Peyer's patch (tissue), 4 donors: ENCODE measurements at regions not wholly inside any gene's neighbourhood (a gene's known extent, or its start where the extent isn't known, plus 50 kb on each side); places are given as distances from the start of the nearest gene placed in this dataset.

Experiments used
- DNase-seq, 3 donors: peaks; one replicate each; pipeline ENCODE4 v3.0.0-alpha.2; 2017 to 2019
- H3K27ac ChIP-seq, 4 donors: fragments of 200-600 bp; sonication (generic); one replicate each; pipeline ENCODE4 v1.5.1; 2016 to 2019
- H3K27me3 ChIP-seq, 2 donors: fragments of 200-600 bp; sonication (generic); one replicate each; pipeline ENCODE4 v1.5.1; 2019
- H3K36me3 ChIP-seq, 3 donors: fragments of 200-600 bp; sonication (generic); one replicate each; pipeline ENCODE4 v1.5.1; 2016 to 2019
- H3K4me1 ChIP-seq, 4 donors: fragments of 200-600 bp; sonication (generic); one replicate each; pipeline ENCODE4 v1.5.1; 2016 to 2019
- H3K4me3 ChIP-seq, 4 donors: fragments of 200-600 bp; sonication (generic); 1 replicate in 3 of 4; 2 replicates in 1 of 4; pipeline ENCODE4 v1.5.1; 2016 to 2019; ENCODE audit warnings: mild to moderate bottlenecking in 1 of 4
- H3K9me3 ChIP-seq, 4 donors: fragments of 200-600 bp; sonication (generic); one replicate each; pipeline ENCODE4 v1.5.1; 2016 to 2019; ENCODE audit warnings: mild to moderate bottlenecking in 1 of 4
- POLR2A ChIP-seq, 2 donors: fragments of 450-650 bp; IDR thresholded peaks; one replicate each; pipeline ENCODE4 v1.5.1; 2017; ENCODE audit warnings: antibody characterized with exemption in 2 of 2, mild to moderate bottlenecking in 2 of 2, moderate library complexity in 2 of 2
- TF ChIP-seq, protein P1 (sequence below), 6 experiments: fragments of 450-650 bp in 4 of 6; fragments of 200-600 bp in 2 of 6; sonication (generic) in 1 of 6; IDR thresholded peaks; one replicate each; pipeline ENCODE4 v1.5.1; 2017 to 2019; ENCODE audit warnings: antibody characterized with exemption in 6 of 6, mild to moderate bottlenecking in 3 of 6, moderate library complexity in 1 of 6

DNA sequence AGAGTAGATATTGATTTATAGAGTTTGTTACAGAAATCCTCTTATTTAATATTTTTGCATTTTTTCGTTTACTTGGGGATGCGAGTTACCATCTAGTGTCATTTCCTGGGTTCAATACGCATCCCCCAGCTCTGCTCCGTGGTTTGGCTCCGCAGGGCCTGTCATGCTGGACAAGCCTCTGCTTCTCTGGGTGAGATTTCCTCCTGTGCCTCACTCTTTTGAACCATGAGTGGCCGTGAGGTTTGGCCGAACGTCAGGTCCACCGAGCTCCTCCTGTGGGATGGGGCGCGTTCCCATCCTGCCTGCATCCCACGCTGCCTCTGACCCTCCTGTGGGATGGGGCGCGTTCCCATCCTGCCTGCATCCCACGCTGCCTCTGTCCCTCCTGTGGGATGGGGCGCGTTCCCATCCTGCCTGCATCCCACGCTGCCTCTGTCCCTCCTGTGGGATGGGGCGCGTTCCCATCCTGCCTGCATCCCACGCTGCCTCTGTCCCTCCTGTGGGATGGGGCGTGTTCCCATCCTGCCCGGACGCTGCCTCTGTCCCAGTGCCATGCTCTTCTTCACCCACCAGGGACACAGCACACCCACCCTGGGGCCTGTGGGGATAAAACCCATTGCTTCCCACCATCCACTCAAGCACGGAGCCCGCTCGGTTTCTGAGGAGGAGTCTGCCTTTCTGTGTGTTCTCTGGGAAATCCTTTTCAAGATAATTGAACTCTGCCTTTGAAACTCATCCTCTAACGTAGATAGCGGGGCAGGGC, 506.8 kb downstream of the BRD1 start:
- no peaks in the 10 kb centered on the region for H3K27me3 ChIP-seq
- no peak for DNase-seq
- no peak overlapping the region for H3K4me3 ChIP-seq
- no peaks in the 10 kb centered on the region for H3K9me3 ChIP-seq
- no peaks in the 10 kb centered on the region for H3K4me1 ChIP-seq
- TF ChIP-seq, protein P1, sequence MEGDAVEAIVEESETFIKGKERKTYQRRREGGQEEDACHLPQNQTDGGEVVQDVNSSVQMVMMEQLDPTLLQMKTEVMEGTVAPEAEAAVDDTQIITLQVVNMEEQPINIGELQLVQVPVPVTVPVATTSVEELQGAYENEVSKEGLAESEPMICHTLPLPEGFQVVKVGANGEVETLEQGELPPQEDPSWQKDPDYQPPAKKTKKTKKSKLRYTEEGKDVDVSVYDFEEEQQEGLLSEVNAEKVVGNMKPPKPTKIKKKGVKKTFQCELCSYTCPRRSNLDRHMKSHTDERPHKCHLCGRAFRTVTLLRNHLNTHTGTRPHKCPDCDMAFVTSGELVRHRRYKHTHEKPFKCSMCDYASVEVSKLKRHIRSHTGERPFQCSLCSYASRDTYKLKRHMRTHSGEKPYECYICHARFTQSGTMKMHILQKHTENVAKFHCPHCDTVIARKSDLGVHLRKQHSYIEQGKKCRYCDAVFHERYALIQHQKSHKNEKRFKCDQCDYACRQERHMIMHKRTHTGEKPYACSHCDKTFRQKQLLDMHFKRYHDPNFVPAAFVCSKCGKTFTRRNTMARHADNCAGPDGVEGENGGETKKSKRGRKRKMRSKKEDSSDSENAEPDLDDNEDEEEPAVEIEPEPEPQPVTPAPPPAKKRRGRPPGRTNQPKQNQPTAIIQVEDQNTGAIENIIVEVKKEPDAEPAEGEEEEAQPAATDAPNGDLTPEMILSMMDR (IDR thresholded peaks at IDR 0.05) = no peak
- no peak for TF ChIP-seq POLR2A (IDR thresholded peaks at IDR 0.05)
- no peaks in the 10 kb centered on the region for H3K36me3 ChIP-seq
- H3K27ac ChIP-seq = no peak overlapping the region

DNA sequence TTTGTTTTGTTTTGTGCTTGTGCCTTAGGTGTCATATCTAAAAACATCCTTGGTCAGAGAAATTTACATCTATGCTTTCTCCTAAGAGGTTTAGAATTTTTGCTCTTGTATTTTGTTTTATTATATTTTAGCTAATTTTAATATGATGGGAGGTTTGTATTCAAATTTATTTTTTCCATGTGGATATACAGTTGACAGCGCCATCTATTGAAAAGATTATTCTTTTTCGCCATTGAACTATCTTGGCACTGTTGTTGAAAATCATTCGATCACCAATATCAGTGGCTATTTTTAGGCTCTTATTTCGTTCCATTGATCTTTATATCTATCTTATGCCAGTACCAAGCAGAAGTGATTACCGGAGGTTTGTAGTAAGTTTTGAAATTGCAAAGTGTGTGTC, 510.3 kb downstream of the BRD1 start:
- DNase-seq = no peak
- no peaks in the 10 kb centered on the region for H3K36me3 ChIP-seq
- TF ChIP-seq POLR2A (IDR thresholded peaks at IDR 0.05) = no peak
- TF ChIP-seq, protein P1 (IDR thresholded peaks at IDR 0.05) = no peak

DNA sequence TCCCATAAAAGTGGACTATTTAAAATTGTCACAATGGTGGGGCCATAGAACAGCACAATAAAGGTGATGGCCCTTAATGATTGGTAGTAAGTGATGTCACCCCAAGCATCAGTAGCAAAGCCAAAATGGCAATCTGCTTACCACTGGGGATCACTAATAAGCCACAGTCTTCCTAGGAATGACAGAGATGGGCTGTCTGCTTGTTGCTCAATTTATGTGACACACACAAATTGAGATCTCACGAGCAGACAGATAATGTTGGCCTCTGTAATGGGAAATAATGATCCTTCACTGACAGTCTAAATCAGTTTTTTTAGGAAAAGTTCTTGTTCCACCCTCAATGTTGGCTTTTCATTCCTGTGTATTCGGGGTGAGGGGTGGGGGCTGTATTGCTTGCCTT, 515.1 kb downstream of the BRD1 start:
- Histone ChIP-seq H3K27me3 (no peaks in the 10 kb centered on the region), H3K4me3 (no peak overlapping the region), H3K36me3 (no peaks in the 10 kb centered on the region), H3K27ac (no peak overlapping the region), H3K4me1 (no peaks in the 10 kb centered on the region), H3K9me3 (no peaks in the 10 kb centered on the region)
- no peak for TF ChIP-seq POLR2A (IDR thresholded peaks at IDR 0.05)
- TF ChIP-seq, protein P1 (IDR thresholded peaks at IDR 0.05) = no peak
- DNase-seq = no peak

More for the DNA sequence above, 510.3 kb downstream of the BRD1 start:
- H3K4me1 ChIP-seq = no peaks in the 10 kb centered on the region
- H3K27ac ChIP-seq = no peak overlapping the region
- no peaks in the 10 kb centered on the region for H3K27me3 ChIP-seq
- no peaks in the 10 kb centered on the region for H3K9me3 ChIP-seq
- H3K4me3 ChIP-seq = no peak overlapping the region

DNA sequence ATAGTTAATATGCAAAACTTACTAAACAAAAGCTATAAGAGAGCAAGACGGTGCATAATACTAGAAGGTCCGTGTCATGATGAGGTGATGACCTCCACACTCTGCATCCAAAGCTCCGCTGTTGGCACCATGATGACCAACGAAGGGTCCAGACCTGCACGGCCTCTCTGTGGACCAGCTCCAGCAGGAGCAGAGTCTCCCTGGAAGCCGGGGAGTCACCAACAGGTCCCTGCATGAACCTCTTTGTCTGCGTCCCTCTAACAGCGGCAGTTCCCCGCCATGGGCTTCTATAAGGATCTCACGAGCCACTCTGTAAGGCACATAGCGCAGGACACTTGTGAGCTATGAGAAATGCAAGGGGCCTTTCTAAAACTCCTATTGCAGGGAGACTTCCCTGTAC, 517.3 kb downstream of the BRD1 start:
- DNase-seq = peak in 2 of 3 donors; percentile 10 to 22

DNA sequence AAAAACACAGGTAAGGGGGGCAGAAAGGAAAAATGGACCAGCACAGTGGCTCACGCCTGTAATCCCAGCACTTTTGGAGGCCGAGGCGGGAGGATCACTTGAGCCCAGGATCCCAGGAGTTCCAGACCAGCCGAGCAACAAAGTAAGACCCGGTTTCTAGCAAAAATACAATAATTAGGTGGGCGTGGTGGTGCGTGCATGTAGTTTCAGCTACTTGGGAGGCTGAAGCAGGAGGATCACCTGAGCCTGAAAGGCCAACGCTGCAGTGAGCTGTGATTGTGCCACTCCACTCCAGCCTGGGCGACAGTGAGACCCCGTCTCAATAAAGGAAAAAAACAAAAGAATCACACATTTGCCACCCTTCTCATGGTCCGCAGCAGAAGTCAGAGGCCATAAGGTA, 519.4 kb downstream of the BRD1 start:
- Histone ChIP-seq H3K27me3 (no peaks in the 10 kb centered on the region), H3K27ac (no peak overlapping the region), H3K4me3 (no peak overlapping the region), H3K36me3 (no peaks in the 10 kb centered on the region), H3K4me1 (no peaks in the 10 kb centered on the region), H3K9me3 (no peaks in the 10 kb centered on the region)
- no peak for TF ChIP-seq POLR2A (IDR thresholded peaks at IDR 0.05)
- TF ChIP-seq, protein P1 (IDR thresholded peaks at IDR 0.05) = no peak
- peak in 1 of 3 donors; percentile 17 for DNase-seq

More for the DNA sequence above, 517.3 kb downstream of the BRD1 start:
- Histone ChIP-seq H3K4me3 (no peak overlapping the region), H3K4me1 (no peaks in the 10 kb centered on the region), H3K27me3 (no peaks in the 10 kb centered on the region), H3K27ac (no peak overlapping the region), H3K9me3 (no peaks in the 10 kb centered on the region), H3K36me3 (no peaks in the 10 kb centered on the region)
- no peak for TF ChIP-seq POLR2A (IDR thresholded peaks at IDR 0.05)
- TF ChIP-seq, protein P1 (IDR thresholded peaks at IDR 0.05) = no peak
